ENCODE measurements at regions not wholly inside any gene's neighbourhood (a gene's known extent, or its start where the extent isn't known, plus 50 kb on each side); places are given as distances from the start of the nearest gene placed in this dataset.

- no peak overlapping the region for H3K4me3 ChIP-seq (ENCODE audit: low read depth in 2 of 2, low read length in 1 of 2)
- no peak overlapping the region for H2AFZ ChIP-seq (ENCODE audit: low read depth)
- H3K79me2 ChIP-seq (ENCODE audit: insufficient read depth): no peaks in the 10 kb centered on the region
- H3K9ac ChIP-seq: no peak overlapping the region
- no peak for DNase-seq
- H3F3A ChIP-seq (replicated peaks; ENCODE audit: insufficient read depth): no peaks in the 10 kb centered on the region
- no peak overlapping the region for H3K4me2 ChIP-seq
- no peaks in the 10 kb centered on the region for H3K9me3 ChIP-seq
- H3K27me3 ChIP-seq (ENCODE audit: insufficient read depth): no peaks in the 10 kb centered on the region
- POLR2A ChIA-PET: no interaction called here
- TF ChIP-seq RCOR1 (IDR thresholded peaks at IDR 0.05; ENCODE audit: low read length): no peak
- TF ChIP-seq TAF1 (IDR thresholded peaks at IDR 0.05; ENCODE audit: borderline replicate concordance, low read depth, low read length): no peak
- TF ChIP-seq EZH2phosphoT487 (IDR thresholded peaks at IDR 0.05; ENCODE audit: borderline replicate concordance, low read depth): no peak
- TF ChIP-seq USF2 (IDR thresholded peaks at IDR 0.05; ENCODE audit: borderline replicate concordance, low read depth, low read length): no peak
- no peak for TF ChIP-seq NRF1 (IDR thresholded peaks at IDR 0.05; ENCODE audit: low read depth, low read length)
- no peak for TF ChIP-seq FOXM1 (IDR thresholded peaks at IDR 0.05; ENCODE audit: low read depth)
- no peak for TF ChIP-seq ELF1 (IDR thresholded peaks at IDR 0.05)
- no peak for TF ChIP-seq POLR2AphosphoS5 (IDR thresholded peaks at IDR 0.05; ENCODE audit: low read depth, low read length)
- TF ChIP-seq USF1 (IDR thresholded peaks at IDR 0.05; ENCODE audit: borderline replicate concordance, low read depth): no peak
- TF ChIP-seq MEF2A (IDR thresholded peaks at IDR 0.05; ENCODE audit: borderline replicate concordance, low read depth): no peak
- no peak for TF ChIP-seq FOXJ3 (CRISPR knock-in tag; IDR thresholded peaks at IDR 0.05)
- TF ChIP-seq TCF12 (IDR thresholded peaks at IDR 0.05): no peak
- no peak for TF ChIP-seq YY1 (IDR thresholded peaks at IDR 0.05; ENCODE audit: low read depth)
- TF ChIP-seq RXRA (IDR thresholded peaks at IDR 0.05; ENCODE audit: borderline replicate concordance, low read depth): no peak
- no peak for TF ChIP-seq RAD21 (IDR thresholded peaks at IDR 0.05; ENCODE audit: low read length)
- TF ChIP-seq RFX5 (IDR thresholded peaks at IDR 0.05; ENCODE audit: low read length): no peak
- no peak for TF ChIP-seq EP300 (IDR thresholded peaks at IDR 0.05; ENCODE audit: borderline replicate concordance in 1 of 2, low read depth in 1 of 2, low read length in 1 of 2)
- no peak for TF ChIP-seq FOSL2 (IDR thresholded peaks at IDR 0.05; ENCODE audit: borderline replicate concordance, low read depth)
- 48% methylated on average over 4 of the region's 4 CpGs for WGBS (ENCODE audit: low lambda C conversion rate)
- H4K20me1 ChIP-seq (ENCODE audit: insufficient read depth): no peaks in the 10 kb centered on the region
- H3K9me2 ChIP-seq: no peaks in the 10 kb centered on the region
- CTCF ChIA-PET: interaction anchor here (1.1 to 1.2 kb wide), 2 partner anchors 38 to 239 kb away, joined by 3 to 4 read pairs; no protein-coding TSS in a partner anchor
- H3K36me3 ChIP-seq (replicated peaks in 1 of 2; ENCODE audit: control insufficient read depth in 1 of 2, insufficient read depth in 2 of 2, low read length in 1 of 2): no peaks in the 10 kb centered on the region
- no peaks in the 10 kb centered on the region; a peak in 1 of 4 replicates for H3K4me1 ChIP-seq (ENCODE audit: control insufficient read depth in 1 of 2, insufficient read depth in 2 of 2, low read depth in 1 of 2, low read length in 1 of 2)
- H3K27ac ChIP-seq (ENCODE audit: low read depth in 2 of 2, low read length in 1 of 2): no peak overlapping the region
Measured at GRCh38 chr12:68078737-68079136, 80.8 kb downstream of the IFNG start.

GRCh38 chr12:68075416-68075815, 84.1 kb downstream of the IFNG start:
- no peak overlapping the region for H3K4me3 ChIP-seq (ENCODE audit: low read depth in 2 of 2, low read length in 1 of 2)
- 53% methylated on average over 4 of the region's 4 CpGs for WGBS (ENCODE audit: low lambda C conversion rate)
- no peaks in the 10 kb centered on the region; a peak in 1 of 4 replicates for H3K4me1 ChIP-seq (ENCODE audit: control insufficient read depth in 1 of 2, insufficient read depth in 2 of 2, low read depth in 1 of 2, low read length in 1 of 2)
- no peaks in the 10 kb centered on the region for H4K20me1 ChIP-seq (ENCODE audit: insufficient read depth)
- H3K36me3 ChIP-seq (replicated peaks in 1 of 2; ENCODE audit: control insufficient read depth in 1 of 2, insufficient read depth in 2 of 2, low read length in 1 of 2): no peaks in the 10 kb centered on the region
- no peak overlapping the region for H3K27ac ChIP-seq (ENCODE audit: low read depth in 2 of 2, low read length in 1 of 2)
- no peaks in the 10 kb centered on the region for H3F3A ChIP-seq (replicated peaks; ENCODE audit: insufficient read depth)
- no peak overlapping the region for H3K4me2 ChIP-seq
- ChIA-PET CTCF (no interaction called here), POLR2A (no interaction called here)
- no peak for TF ChIP-seq MXI1 (IDR thresholded peaks at IDR 0.05; ENCODE audit: low read depth, low read length)
- no peak for TF ChIP-seq FOSL2 (IDR thresholded peaks at IDR 0.05; ENCODE audit: borderline replicate concordance, low read depth)
- no peak for TF ChIP-seq EP300 (IDR thresholded peaks at IDR 0.05; ENCODE audit: borderline replicate concordance in 1 of 2, low read depth in 1 of 2, low read length in 1 of 2)
- TF ChIP-seq RAD21 (IDR thresholded peaks at IDR 0.05; ENCODE audit: low read length): no peak
- H3K27me3 ChIP-seq (ENCODE audit: insufficient read depth): no peaks in the 10 kb centered on the region
- H3K9ac ChIP-seq: no peak overlapping the region
- H2AFZ ChIP-seq (ENCODE audit: low read depth): no peak overlapping the region
- no peak for DNase-seq
- no peaks in the 10 kb centered on the region for H3K79me2 ChIP-seq (ENCODE audit: insufficient read depth)
- H3K9me3 ChIP-seq: no peaks in the 10 kb centered on the region
- no peaks in the 10 kb centered on the region for H3K9me2 ChIP-seq
